NT2/D1 (cell line): ENCODE measurements at regions not wholly inside any gene's neighbourhood (a gene's known extent, or its start where the extent isn't known, plus 50 kb on each side); places are given as distances from the start of the nearest gene placed in this dataset.

Experiments used
- DNase-seq: peaks from one replicate; pipeline ENCODE4 v3.0.0-alpha.2; 2011; ENCODE audit warnings: low read depth, low spot score
- H3K27me3 ChIP-seq: 2 replicates; pipeline ENCODE4 v1.6.0; 2011; ENCODE audit warnings: mild to moderate bottlenecking; ENCODE audit not compliant: insufficient read length, insufficient read depth
- H3K36me3 ChIP-seq: 2 replicates; pipeline ENCODE4 v1.6.1; 2011; ENCODE audit warnings: mild to moderate bottlenecking, low read length, mixed read lengths; ENCODE audit not compliant: insufficient read depth, insufficient read length
- H3K4me1 ChIP-seq: 2 replicates; pipeline ENCODE4 v1.5.1; 2011; ENCODE audit not compliant: insufficient read depth, insufficient read length
- H3K4me3 ChIP-seq: 2 replicates; pipeline ENCODE4 v1.5.1; 2011; ENCODE audit warnings: low read depth; ENCODE audit not compliant: insufficient read length
- H3K9ac ChIP-seq: 2 replicates; pipeline ENCODE4 v1.6.0; 2011; ENCODE audit warnings: low read depth; ENCODE audit not compliant: insufficient read length
- H3K9me3 ChIP-seq: 2 replicates; pipeline ENCODE4 v1.5.1; 2011; ENCODE audit warnings: mild to moderate bottlenecking, low read length; ENCODE audit not compliant: insufficient read depth
- SUZ12 ChIP-seq: IDR thresholded peaks from 2 replicates; pipeline ENCODE4 v1.6.1; 2011; ENCODE audit not compliant: insufficient read length, insufficient read depth; ENCODE audit errors: extremely low read depth
- YY1 ChIP-seq: IDR thresholded peaks from 2 replicates; pipeline ENCODE4 v1.6.1; 2011; ENCODE audit not compliant: insufficient read length, insufficient read depth
- ZNF274 ChIP-seq: IDR thresholded peaks from 2 replicates; pipeline ENCODE4 v1.6.1; 2011; ENCODE audit warnings: mild to moderate bottlenecking, low read depth, low read length

DNA sequence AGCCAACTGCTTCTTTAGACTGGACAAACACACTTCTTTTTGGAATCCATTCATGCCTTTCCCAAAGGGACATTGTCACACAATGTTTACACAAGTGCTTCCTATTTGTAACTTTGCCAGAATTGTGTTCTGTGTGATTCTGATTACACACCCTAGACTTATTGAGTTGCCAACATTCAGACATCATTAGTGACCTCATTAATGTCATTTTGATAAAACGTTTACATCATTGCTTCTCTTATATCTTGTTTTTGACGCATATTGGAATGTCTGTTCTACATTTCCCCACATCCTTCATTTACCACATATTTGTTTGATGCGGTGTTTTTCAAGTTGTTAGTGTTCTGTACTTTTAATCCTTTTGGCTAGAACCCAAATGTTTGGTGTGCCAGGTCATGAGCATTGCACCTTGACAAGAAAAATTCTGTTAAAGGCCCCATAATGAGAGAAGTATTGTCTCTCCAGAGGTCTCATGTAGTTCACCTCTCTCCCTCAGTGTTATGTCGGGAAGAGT, 305.5 kb downstream of the AEBP2 start:
- TF ChIP-seq YY1 (no peak), ZNF274 (no peak), SUZ12 (no peak)

DNA sequence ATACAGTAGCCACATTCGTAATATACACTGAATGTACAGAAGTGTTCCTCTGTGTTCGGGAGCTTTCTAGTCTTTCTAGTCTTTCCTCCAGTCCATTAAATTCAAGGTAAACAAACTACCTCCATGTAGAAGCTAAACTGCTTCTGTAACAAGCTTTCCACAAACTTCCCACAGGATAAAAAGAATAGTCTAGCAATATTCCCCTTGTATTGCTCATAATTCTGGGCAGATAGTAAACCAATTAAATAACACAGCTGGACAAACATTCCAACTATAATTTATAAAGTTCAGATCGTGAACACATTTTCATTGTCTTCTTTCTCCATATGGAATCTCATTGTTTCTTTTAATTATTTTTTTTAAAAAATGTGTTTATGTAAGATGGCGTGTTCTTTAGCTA, 307.2 kb downstream of the AEBP2 start:
- TF ChIP-seq YY1 (no peak), ZNF274 (no peak), SUZ12 (no peak)
- Histone ChIP-seq H3K4me1 (no peaks in the 10 kb centered on the region), H3K9ac (no peak overlapping the region), H3K27me3 (no peaks in the 10 kb centered on the region), H3K4me3 (no peak overlapping the region), H3K9me3 (no peaks in the 10 kb centered on the region), H3K36me3 (no peaks in the 10 kb centered on the region)
- no peak for DNase-seq

More for the DNA sequence above, 305.5 kb downstream of the AEBP2 start:
- no peak for DNase-seq
- Histone ChIP-seq H3K9ac (no peak overlapping the region), H3K9me3 (no peaks in the 10 kb centered on the region), H3K27me3 (no peaks in the 10 kb centered on the region), H3K4me1 (no peaks in the 10 kb centered on the region), H3K4me3 (no peak overlapping the region), H3K36me3 (no peaks in the 10 kb centered on the region)

DNA sequence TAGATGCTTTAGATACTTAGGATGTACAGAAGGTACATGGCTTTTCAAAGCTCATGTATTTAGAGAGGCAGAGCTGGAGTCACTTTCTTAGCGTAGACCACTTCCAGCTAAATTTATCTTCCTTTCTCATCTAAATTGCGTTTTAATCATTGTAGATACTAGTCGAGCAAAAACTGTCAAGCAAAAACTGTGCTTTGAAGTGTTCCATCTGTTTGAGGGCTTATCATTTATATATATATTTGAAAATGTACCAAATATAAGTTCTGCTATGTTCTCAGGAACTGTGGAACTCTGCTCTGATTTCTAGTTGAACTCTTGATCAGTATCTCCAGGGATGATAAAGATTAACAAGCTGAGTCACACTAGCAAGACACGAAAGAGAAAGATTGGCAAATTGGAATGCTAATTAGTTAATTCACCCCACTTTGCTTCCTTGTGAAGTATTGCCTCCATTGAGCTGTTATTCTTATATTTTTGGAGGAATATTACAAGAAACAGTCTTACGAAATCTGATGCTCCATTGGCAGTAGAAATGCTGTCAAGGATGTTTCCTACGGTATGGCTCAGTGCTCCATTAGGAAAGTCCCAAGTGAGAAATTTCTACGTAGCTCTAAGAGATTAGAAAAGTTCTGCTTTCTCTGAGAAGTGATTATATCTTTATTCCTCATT, 310.7 kb downstream of the AEBP2 start:
- Histone ChIP-seq H3K27me3 (no peaks in the 10 kb centered on the region), H3K4me1 (no peaks in the 10 kb centered on the region), H3K9ac (no peak overlapping the region), H3K36me3 (no peaks in the 10 kb centered on the region), H3K4me3 (no peak overlapping the region), H3K9me3 (peaks cover 11% of the 10 kb centered on the region; the same call in 1 of the 2 replicates)
- no peak for DNase-seq
- TF ChIP-seq ZNF274 (no peak), YY1 (no peak), SUZ12 (no peak)

DNA sequence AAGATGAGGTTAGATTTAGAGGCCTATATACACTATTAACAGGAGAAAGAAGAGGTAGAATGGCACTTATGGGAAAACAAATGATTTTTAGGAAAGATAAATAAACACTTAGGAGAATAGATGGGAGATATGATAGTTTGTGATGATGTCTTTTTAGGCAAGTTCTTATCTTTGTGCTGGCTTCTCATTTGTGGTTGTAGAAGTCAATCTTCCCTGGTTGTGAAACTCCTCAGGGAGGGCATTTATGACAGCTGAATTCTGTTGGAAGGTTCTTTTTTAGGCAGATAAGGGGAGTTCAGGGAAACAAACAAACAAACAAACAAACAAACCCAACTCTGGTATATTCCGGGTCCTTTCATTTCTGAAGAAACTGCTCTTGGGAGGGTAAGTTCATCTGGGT, 311.8 kb downstream of the AEBP2 start:
- TF ChIP-seq ZNF274 (no peak), SUZ12 (no peak), YY1 (no peak)
- no peak overlapping the region for H3K9ac ChIP-seq
- H3K4me3 ChIP-seq, result no peak overlapping the region
- no peaks in the 10 kb centered on the region for H3K36me3 ChIP-seq
- H3K27me3 ChIP-seq, result no peaks in the 10 kb centered on the region
- H3K9me3 ChIP-seq, result peaks cover 11% of the 10 kb centered on the region; the same call in 1 of the 2 replicates
- H3K4me1 ChIP-seq, result no peaks in the 10 kb centered on the region
- no peak for DNase-seq

DNA sequence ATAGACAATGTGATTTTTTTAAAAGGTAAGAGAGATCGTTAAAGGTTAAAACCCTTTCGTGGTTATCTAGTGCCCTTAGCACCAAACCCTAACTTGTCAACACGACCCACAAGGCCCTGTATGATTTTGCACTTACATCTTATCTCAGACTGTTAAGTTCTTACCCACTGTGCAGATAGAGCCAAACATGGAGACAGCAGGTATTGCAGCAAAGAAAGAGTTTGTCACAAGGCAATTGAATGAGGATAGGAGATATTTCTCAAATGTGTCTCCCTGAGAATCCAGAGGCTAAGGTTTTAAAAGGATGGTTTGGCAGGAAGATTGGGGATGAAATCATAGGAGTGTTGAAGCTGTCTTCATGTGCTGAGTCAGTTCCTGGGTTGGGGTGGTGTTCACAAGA, 313.4 kb downstream of the AEBP2 start:
- DNase-seq, result no peak
- no peak overlapping the region for H3K4me3 ChIP-seq
- no peaks in the 10 kb centered on the region for H3K4me1 ChIP-seq
- H3K9me3 ChIP-seq, result peaks cover 11% of the 10 kb centered on the region; the same call in 1 of the 2 replicates
- no peak overlapping the region for H3K9ac ChIP-seq
- no peak for TF ChIP-seq ZNF274
- no peak for TF ChIP-seq YY1
- TF ChIP-seq SUZ12, result no peak
- no peaks in the 10 kb centered on the region for H3K27me3 ChIP-seq
- no peaks in the 10 kb centered on the region for H3K36me3 ChIP-seq

DNA sequence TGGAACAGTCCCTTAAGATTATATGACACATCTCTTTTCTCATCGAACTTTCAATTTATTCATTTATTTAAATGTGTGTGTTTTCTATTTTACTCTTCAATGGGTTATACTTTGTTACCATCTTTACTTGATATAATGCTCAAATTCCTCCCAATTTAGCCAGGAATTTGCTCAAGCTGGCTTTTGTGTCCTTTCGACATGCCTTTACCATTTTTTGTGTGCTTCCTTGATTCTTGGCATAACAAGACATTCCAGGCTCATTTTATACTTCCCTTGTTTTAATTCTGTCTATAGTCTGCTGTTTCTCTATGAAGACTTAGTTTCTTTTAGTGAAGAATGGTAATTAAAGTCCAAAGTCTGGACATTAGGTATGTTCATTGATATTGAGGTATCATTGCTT, 315.8 kb downstream of the AEBP2 start:
- H3K9ac ChIP-seq, result no peak overlapping the region
- no peak for DNase-seq
- H3K4me3 ChIP-seq, result no peak overlapping the region
- no peak for TF ChIP-seq YY1
- no peak for TF ChIP-seq ZNF274
- no peak for TF ChIP-seq SUZ12
- no peaks in the 10 kb centered on the region for H3K27me3 ChIP-seq
- H3K4me1 ChIP-seq, result no peaks in the 10 kb centered on the region
- H3K9me3 ChIP-seq, result peaks cover 11% of the 10 kb centered on the region; the same call in 1 of the 2 replicates
- H3K36me3 ChIP-seq, result no peaks in the 10 kb centered on the region

DNA sequence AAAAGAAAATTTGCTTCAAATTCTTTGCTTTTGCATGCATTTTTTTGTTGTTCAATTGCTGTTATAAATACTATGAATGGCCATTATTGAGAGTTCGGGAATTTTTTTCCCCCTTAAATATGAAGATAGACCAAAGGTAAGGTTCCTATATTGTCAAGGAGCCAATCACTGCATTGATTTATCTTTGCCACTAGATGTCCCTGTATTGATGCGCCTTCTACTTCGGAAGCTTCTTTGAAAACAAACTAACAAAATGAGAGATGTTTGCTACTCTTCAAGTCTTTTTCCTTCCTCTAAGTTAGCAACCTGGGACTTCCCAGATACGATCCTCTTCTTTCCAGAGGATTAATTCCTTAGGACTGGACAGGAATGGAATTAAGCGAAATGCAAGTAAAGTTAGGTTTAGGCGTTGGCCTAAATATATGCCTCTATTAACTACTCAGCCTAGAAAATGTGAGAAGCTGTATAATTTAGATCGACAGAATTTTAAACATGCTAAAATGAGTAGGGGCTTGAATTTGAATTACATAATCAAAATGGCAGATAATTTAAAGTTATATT, 318.1 kb downstream of the AEBP2 start:
- Histone ChIP-seq H3K36me3 (no peaks in the 10 kb centered on the region), H3K9me3 (peaks cover 9% of the 10 kb centered on the region; the same call in 1 of the 2 replicates), H3K9ac (no peak overlapping the region), H3K4me3 (no peak overlapping the region), H3K27me3 (no peaks in the 10 kb centered on the region), H3K4me1 (no peaks in the 10 kb centered on the region)
- TF ChIP-seq YY1 (no peak), SUZ12 (no peak), ZNF274 (no peak)
- DNase-seq, result peak; percentile 51
